H1 (cell line): ENCODE measurements at regions not wholly inside any gene's neighbourhood (a gene's known extent, or its start where the extent isn't known, plus 50 kb on each side); places are given as distances from the start of the nearest gene placed in this dataset.

Experiments used
- CTCF ChIA-PET: fragments of 300-600 bp; sonication (Branson Sonifier 250); formaldehyde crosslinking; loops from one replicate; lab custom pipeline; 2021; ENCODE audit not compliant: partially characterized antibody; lab: Charles Lee
- POLR2A ChIA-PET: fragments of 300-600 bp; sonication (Branson Sonifier 250); formaldehyde crosslinking; loops from one replicate; lab custom pipeline; 2021; ENCODE audit warnings: inconsistent platforms; ENCODE audit not compliant: partially characterized antibody; lab: Charles Lee
- DNase-seq, 2 experiments: peaks; one replicate each; pipeline versions ENCODE4 v3.0.0 to v3.0.0-alpha.2; 2010 to 2022; ENCODE audit warnings: low spot score in 2 of 2, low read depth in 1 of 2, mixed read lengths in 1 of 2
- FAIRE-seq: peaks from 2 replicates; lab custom pipeline; 2011; peaks lifted over from hg19 to GRCh38; lab: Jason Lieb, UNC
- H2AFZ ChIP-seq: 2 replicates; pipeline ENCODE4 v1.8.1; 2012; ENCODE audit warnings: low read length, inconsistent platforms
- H2AK5ac ChIP-seq: 2 replicates; pipeline ENCODE4 v1.6.1; 2013; ENCODE audit warnings: low read depth, low read length
- H2BK120ac ChIP-seq: replicated peaks from 2 replicates; pipeline ENCODE3; 2013; ENCODE audit warnings: low read depth, low read length, inconsistent platforms
- H2BK12ac ChIP-seq: 2 replicates; pipeline ENCODE4 v1.6.1; 2013; ENCODE audit warnings: low read depth, low read length
- H2BK15ac ChIP-seq: 2 replicates; pipeline ENCODE4 v1.6.1; 2013; ENCODE audit warnings: low read length
- H2BK20ac ChIP-seq: 2 replicates; pipeline ENCODE4 v1.6.1; 2013; ENCODE audit warnings: low read length
- H2BK5ac ChIP-seq: 2 replicates; pipeline ENCODE4 v1.6.1; 2013; ENCODE audit warnings: low read depth, low read length
- H3K14ac ChIP-seq: 2 replicates; pipeline ENCODE4 v1.6.1; 2013; ENCODE audit warnings: inconsistent platforms; ENCODE audit not compliant: insufficient read length
- H3K18ac ChIP-seq: 2 replicates; pipeline ENCODE4 v1.6.1; 2013; ENCODE audit warnings: low read length; ENCODE audit errors: extremely low read depth
- H3K23ac ChIP-seq: 2 replicates; pipeline ENCODE4 v1.6.1; 2013; ENCODE audit warnings: inconsistent platforms; ENCODE audit not compliant: insufficient read length
- H3K23me2 ChIP-seq: 2 replicates; pipeline ENCODE4 v1.6.1; 2013; ENCODE audit warnings: low read depth, low read length
- H3K27ac ChIP-seq: 2 replicates; pipeline ENCODE4 v1.6.1; 2011; ENCODE audit warnings: low read depth, low read length, inconsistent platforms
- H3K27me3 ChIP-seq, 4 experiments: replicated peaks in 1 of 4; 1 replicate in 1 of 4; 2 replicates in 3 of 4; pipeline versions ENCODE4 v1.6.1 to v1.8.1; 2011 to 2013; ENCODE audit warnings: low read length in 3 of 4, mild to moderate bottlenecking in 3 of 4, inconsistent platforms in 2 of 4, mixed read lengths in 2 of 4, moderate library complexity in 1 of 4; ENCODE audit not compliant: control insufficient read depth in 3 of 4, insufficient read depth in 3 of 4; ENCODE audit errors: extremely low read depth in 1 of 4
- H3K36me3 ChIP-seq, 4 experiments: 2 replicates each; pipeline versions ENCODE4 v1.6.1 to v1.8.1; 2011 to 2013; ENCODE audit warnings: mild to moderate bottlenecking in 4 of 4, low read length in 3 of 4, moderate library complexity in 2 of 4, control low read depth in 1 of 4, inconsistent platforms in 1 of 4; ENCODE audit not compliant: insufficient read depth in 4 of 4, control insufficient read depth in 2 of 4
- H3K4ac ChIP-seq: replicated peaks from 2 replicates; pipeline ENCODE3; 2013; ENCODE audit warnings: low read length, low read depth, mixed read lengths, inconsistent platforms; ENCODE audit not compliant: insufficient read length
- H3K4me1 ChIP-seq, 4 experiments: replicated peaks in 1 of 4; 1 replicate in 1 of 4; 2 replicates in 3 of 4; pipeline versions ENCODE4 v1.6.1 to v1.8.1; 2011 to 2013; ENCODE audit warnings: low read length in 3 of 4, inconsistent platforms in 2 of 4, mixed read lengths in 1 of 4; ENCODE audit not compliant: insufficient read depth in 4 of 4, control insufficient read depth in 3 of 4
- H3K4me2 ChIP-seq, 2 experiments: 2 replicates each; pipeline versions ENCODE4 v1.6.1 to v1.8.1; 2011 to 2013; ENCODE audit warnings: low read depth in 2 of 2, low read length in 2 of 2, control low read depth in 1 of 2, inconsistent platforms in 1 of 2, mild to moderate bottlenecking in 1 of 2; ENCODE audit not compliant: insufficient read depth in 1 of 2
- H3K4me3 ChIP-seq, 4 experiments: fragments of 200-600, 300-600 bp in 1 of 4; sonication (generic), shearing (Covaris generic), sonication (Bioruptor Twin) in 1 of 4; 2 replicates each; pipeline versions ENCODE4 v1.5.1 to v1.8.1; 2011 to 2016; ENCODE audit warnings: low read length in 4 of 4, low read depth in 3 of 4, control low read depth in 2 of 4, inconsistent platforms in 2 of 4, mild to moderate bottlenecking in 2 of 4, mixed read lengths in 1 of 4, moderate library complexity in 1 of 4; ENCODE audit not compliant: insufficient read depth in 2 of 4; ENCODE audit errors: extremely low read depth in 1 of 4
- H3K56ac ChIP-seq: replicated peaks from 2 replicates; pipeline ENCODE3; 2013; ENCODE audit warnings: low read depth, mild to moderate bottlenecking, mixed read lengths, low read length, inconsistent platforms; ENCODE audit not compliant: insufficient read length
- H3K79me1 ChIP-seq: 2 replicates; pipeline ENCODE4 v1.6.1; 2013; ENCODE audit warnings: low read depth, low read length, control low read depth
- H3K79me2 ChIP-seq, 2 experiments: 2 replicates each; pipeline versions ENCODE4 v1.6.1 to v1.8.1; 2012 to 2013; ENCODE audit warnings: low read length in 2 of 2, mild to moderate bottlenecking in 2 of 2, inconsistent platforms in 1 of 2; ENCODE audit not compliant: insufficient read depth in 2 of 2, control insufficient read depth in 1 of 2
- H3K9ac ChIP-seq, 4 experiments: replicated peaks in 1 of 4; 1 replicate in 1 of 4; 2 replicates in 3 of 4; pipeline versions ENCODE4 v1.6.1 to v1.8.1; 2011 to 2013; ENCODE audit warnings: low read depth in 3 of 4, low read length in 3 of 4, control low read depth in 2 of 4, mild to moderate bottlenecking in 2 of 4, moderate library complexity in 2 of 4, inconsistent platforms in 1 of 4; ENCODE audit errors: extremely low read depth in 1 of 4
- H3K9me3 ChIP-seq, 2 experiments: 2 replicates each; pipeline versions ENCODE4 v1.6.1 to v1.8.1; 2012 to 2013; ENCODE audit warnings: mild to moderate bottlenecking in 2 of 2, moderate library complexity in 2 of 2, control low read depth in 1 of 2, inconsistent platforms in 1 of 2, low read depth in 1 of 2, low read length in 1 of 2, mixed read lengths in 1 of 2; ENCODE audit not compliant: insufficient read depth in 2 of 2
- H4K20me1 ChIP-seq, 2 experiments: replicated peaks in 1 of 2; 2 replicates each; pipeline versions ENCODE3 to v1.8.1; 2011 to 2013; ENCODE audit warnings: inconsistent platforms in 2 of 2, low read length in 2 of 2, mild to moderate bottlenecking in 1 of 2; ENCODE audit not compliant: insufficient read depth in 2 of 2, control insufficient read depth in 1 of 2
- H4K5ac ChIP-seq: 2 replicates; pipeline ENCODE4 v1.6.1; 2013; ENCODE audit warnings: low read length, low read depth, mixed read lengths, inconsistent platforms; ENCODE audit not compliant: insufficient read length
- H4K8ac ChIP-seq: 2 replicates; pipeline ENCODE4 v1.8.0; 2013; ENCODE audit warnings: mild to moderate bottlenecking, moderate library complexity, low read length, inconsistent platforms; ENCODE audit not compliant: insufficient read depth; ENCODE audit errors: extremely low read depth
- H4K91ac ChIP-seq: replicated peaks from 2 replicates; pipeline ENCODE3; 2013; ENCODE audit warnings: low read length, mixed read lengths, inconsistent platforms; ENCODE audit not compliant: insufficient read length
- EGR1 ChIP-seq: IDR thresholded peaks from 2 replicates; pipeline ENCODE4 v1.6.1; 2011; ENCODE audit warnings: low read depth, low read length, borderline replicate concordance
- FOSL1 ChIP-seq: IDR thresholded peaks from 2 replicates; pipeline ENCODE4 v1.6.1; 2011; ENCODE audit warnings: mild to moderate bottlenecking, low read depth, low read length, moderate library complexity; ENCODE audit not compliant: insufficient read depth
- GTF2F1 ChIP-seq: IDR thresholded peaks from 2 replicates; pipeline ENCODE4 v1.6.1; 2012; ENCODE audit warnings: low read depth, low read length, improper control_type of control experiment, borderline replicate concordance
- KDM1A ChIP-seq: fragments of 200-600, 300-600 bp; sonication (generic); IDR thresholded peaks from 2 replicates; pipeline ENCODE4 v1.7.1; 2016; ENCODE audit warnings: mild to moderate bottlenecking, low read length, borderline replicate concordance
- KDM4A ChIP-seq: IDR thresholded peaks from one replicate; pipeline ENCODE4 v1.7.1; 2012; ENCODE audit warnings: low read depth, mild to moderate bottlenecking, moderate library complexity, low read length, inconsistent platforms; ENCODE audit not compliant: severe bottlenecking
- NANOG ChIP-seq: IDR thresholded peaks from 2 replicates; pipeline ENCODE4 v1.6.1; 2011; ENCODE audit warnings: low read length, low read depth, mild to moderate bottlenecking, inconsistent platforms; ENCODE audit not compliant: insufficient read depth, poor library complexity, severe bottlenecking
- NRF1 ChIP-seq: IDR thresholded peaks from 2 replicates; pipeline ENCODE4 v1.6.1; 2011; ENCODE audit warnings: mild to moderate bottlenecking, low read depth, low read length, improper control_type of control experiment
- POLR2A ChIP-seq, 2 experiments: IDR thresholded peaks; 1 replicate in 1 of 2; 2 replicates in 1 of 2; pipeline ENCODE4 v1.6.1; 2011; ENCODE audit warnings: low read depth in 2 of 2, low read length in 2 of 2, mild to moderate bottlenecking in 2 of 2; ENCODE audit errors: control extremely low read depth in 1 of 2
- POLR2AphosphoS5 ChIP-seq: IDR thresholded peaks from 2 replicates; pipeline ENCODE4 v1.6.1; 2011; ENCODE audit warnings: low read depth, low read length
- RAD21 ChIP-seq, 2 experiments: IDR thresholded peaks in 1 of 2; conservative IDR thresholded peaks in 1 of 2; 2 replicates each; pipeline ENCODE4 v1.6.1; 2011; ENCODE audit warnings: low read depth in 2 of 2, low read length in 2 of 2, improper control_type of control experiment in 1 of 2, inconsistent platforms in 1 of 2, mild to moderate bottlenecking in 1 of 2, moderate library complexity in 1 of 2
- RNF2 ChIP-seq: fragments of 200-900, 300-1000 bp; sonication (generic); IDR thresholded peaks from 2 replicates; pipeline ENCODE4 v1.7.1; 2016; ENCODE audit warnings: borderline replicate concordance, low read depth, mild to moderate bottlenecking, antibody characterized with exemption, low read length; ENCODE audit not compliant: poor library complexity, severe bottlenecking; ENCODE audit errors: missing control alignments
- SIN3A ChIP-seq, 2 experiments: IDR thresholded peaks in 1 of 2; conservative IDR thresholded peaks in 1 of 2; 2 replicates each; pipeline ENCODE4 v1.6.1; 2011 to 2012; ENCODE audit warnings: low read length in 2 of 2, improper control_type of control experiment in 1 of 2, low read depth in 1 of 2, mild to moderate bottlenecking in 1 of 2
- SIRT6 ChIP-seq: IDR thresholded peaks from one replicate; pipeline ENCODE4 v1.7.1; 2012; ENCODE audit warnings: low read length, inconsistent platforms
- TAF7 ChIP-seq: optimal IDR thresholded peaks from 2 replicates; pipeline ENCODE3; 2011; ENCODE audit warnings: low read depth, mild to moderate bottlenecking, inconsistent platforms, low read length, moderate library complexity, borderline replicate concordance
- WGBS, 2 experiments: shearing (Covaris generic) in 1 of 2; methylation state at CpG; one replicate each; pipeline versions ENCODE4 v1.1.6 to v1.1.7; 2013 to 2015; ENCODE audit warnings: low lambda C conversion rate in 2 of 2, mixed read lengths in 2 of 2, inconsistent platforms in 1 of 2, low coverage in 1 of 2, missing lambda C conversion rate in 1 of 2; ENCODE audit not compliant: insufficient replicate concordance in 2 of 2, insufficient coverage in 1 of 2, insufficient read length in 1 of 2; ENCODE audit errors: extremely low coverage in 1 of 2, missing lambda C conversion rate in 1 of 2; 5-methylcytosine and 5-hydroxymethylcytosine counted together

GRCh38 chr4:130524057-130524456, 1428.1 kb downstream of the C4orf33 start:
- POLR2A ChIA-PET, result no interaction called here
- Histone ChIP-seq H3K79me2 (no peaks in the 10 kb centered on the region), H3K9ac (no peak overlapping the region), H3K27me3 (no peaks in the 10 kb centered on the region), H3K36me3 (peaks cover 0 to 8% (median 0%) of the 10 kb centered on the region in 4 experiments; a peak in 1 of 8 replicates), H2BK15ac (no peak overlapping the region), H4K5ac (no peak overlapping the region), H3K79me1 (no peaks in the 10 kb centered on the region), H2BK5ac (no peak overlapping the region), H3K14ac (no peak overlapping the region), H3K27ac (no peak overlapping the region), H3K56ac (no peak overlapping the region), H3K4me3 (no peak overlapping the region), H3K23ac (no peak overlapping the region), H3K9me3 (peaks cover 17 to 22% of the 10 kb centered on the region in 2 experiments), H2BK120ac (no peak overlapping the region), H2AFZ (no peak overlapping the region), H3K4me2 (no peak overlapping the region), H2AK5ac (no peak overlapping the region), H4K91ac (no peak overlapping the region), H4K8ac (no peak overlapping the region), H3K18ac (no peak overlapping the region), H4K20me1 (no peaks in the 10 kb centered on the region), H3K23me2 (no peaks in the 10 kb centered on the region), H2BK20ac (no peak overlapping the region), H2BK12ac (no peak overlapping the region), H3K4me1 (peaks cover 0 to 2% (median 0%) of the 10 kb centered on the region in 4 experiments; a peak in 1 of 7 replicates), H3K4ac (no peak overlapping the region)
- CTCF ChIA-PET, result no interaction called here
- TF ChIP-seq KDM1A (no peak), KDM4A (no peak), SIN3A (conservative IDR thresholded peaks at IDR 0.05 in 1 of 2, IDR thresholded peaks at IDR 0.05 in 1 of 2; ENCODE audit: low read depth in 1 of 2, low read length in 2 of 2) (no peak), RNF2 (no peak), FOSL1 (no peak), NRF1 (no peak), POLR2A (IDR thresholded peaks at IDR 0.05; ENCODE audit: control extremely low read depth in 1 of 2, low read depth in 2 of 2, low read length in 2 of 2) (no peak), RAD21 (IDR thresholded peaks at IDR 0.05 in 1 of 2, conservative IDR thresholded peaks at IDR 0.05 in 1 of 2; ENCODE audit: low read depth in 2 of 2, low read length in 2 of 2) (no peak), TAF7 (no peak), SIRT6 (no peak), EGR1 (no peak), GTF2F1 (no peak), NANOG (no peak), POLR2AphosphoS5 (no peak)
- DNase-seq, result no peak
- WGBS, 2 experiments, result 100% methylated on average over 1 of the region's 1 CpG; no CpG with 5 or more reads in 1 of the 2 experiments
- no peak for FAIRE-seq
